Endothelial cell of hepatic sinusoid (primary cell): ENCODE measurements at regions not wholly inside any gene's neighbourhood (a gene's known extent, or its start where the extent isn't known, plus 50 kb on each side); places are given as distances from the start of the nearest gene placed in this dataset.

Source experiments
- in situ Hi-C: cut with HindIII; loops from 2 replicates; pipeline ENCODE4 v1.10.0; 2017; ENCODE audit warnings: low sequenced_read_pairs

- in situ Hi-C loops, result loop anchor here (25.0 kb wide), 1 partner anchor 414 kb away; the partner anchor contains the start of gene CEP295
These were observed 50.8 kb upstream of the SLC36A4 start for GRCh38 chr11:93248602-93249001.

GRCh38 chr11:93249459-93250220 lies 51.8 kb upstream of the SLC36A4 start:
- in situ Hi-C loops, result loop anchor here (25.0 kb wide), 1 partner anchor 413 kb away; the partner anchor contains the start of gene CEP295

GRCh38 chr11:93250326-93250725 lies 52.5 kb upstream of the SLC36A4 start:
- in situ Hi-C loops, result no loop called here

- in situ Hi-C loops, result no loop called here
These were observed 54.1 kb upstream of the SLC36A4 start for GRCh38 chr11:93251922-93252321.

GRCh38 chr11:93253111-93253510 lies 55.3 kb upstream of the SLC36A4 start:
- in situ Hi-C loops, result no loop called here

- in situ Hi-C loops, result no loop called here
These were observed 58.8 kb upstream of the SLC36A4 start for GRCh38 chr11:93256623-93257022.

- in situ Hi-C loops, result no loop called here
These were observed 63.2 kb upstream of the DEUP1 start for GRCh38 chr11:93267383-93267782.

- in situ Hi-C loops, result no loop called here
These were observed 62.1 kb upstream of the DEUP1 start for GRCh38 chr11:93268287-93269040.

GRCh38 chr11:93271596-93271995 lies 58.9 kb upstream of the DEUP1 start:
- in situ Hi-C loops, result no loop called here

GRCh38 chr11:93274851-93275250 lies 55.7 kb upstream of the DEUP1 start:
- in situ Hi-C loops, result no loop called here

GRCh38 chr11:93278976-93279375 lies 51.6 kb upstream of the DEUP1 start:
- in situ Hi-C loops, result no loop called here

- in situ Hi-C loops, result no loop called here
These were observed 50.6 kb upstream of the DEUP1 start for GRCh38 chr11:93279851-93280347.
